ENCODE measurements at regions not wholly inside any gene's neighbourhood (a gene's known extent, or its start where the extent isn't known, plus 50 kb on each side); places are given as distances from the start of the nearest gene placed in this dataset.

- TF ChIP-seq POLR2A (IDR thresholded peaks at IDR 0.05; ENCODE audit: low read depth) (no peak), POLR2AphosphoS5 (IDR thresholded peaks at IDR 0.05) (no peak), CTCF (IDR thresholded peaks at IDR 0.05) (no peak), EP300 (IDR thresholded peaks at IDR 0.05) (no peak)
Measured at GRCh38 chr11:26248661-26249060, 83.3 kb upstream of the ANO3 start.
